HEK293 (cell line): ENCODE measurements at regions not wholly inside any gene's neighbourhood (a gene's known extent, or its start where the extent isn't known, plus 50 kb on each side); places are given as distances from the start of the nearest gene placed in this dataset.

Experiments used
- CTCF ChIA-PET: fragments of 350-600 bp; formaldehyde crosslinking; extraction: SDS; loops from one replicate; lab custom pipeline; 2021; ENCODE audit warnings: antibody characterized with exemption; lab: Yijun Ruan, JAX
- POLR2A ChIA-PET: fragments of 300-600 bp; formaldehyde crosslinking; extraction: SDS; loops from one replicate; lab custom pipeline; 2020; ENCODE audit warnings: antibody characterized with exemption, inconsistent platforms; lab: Yijun Ruan, JAX
- H3K27ac ChIP-seq: fragments of 200-500 bp; sonication (Bioruptor generic); 2 replicates; pipeline ENCODE4 v1.5.1; 2014; ENCODE audit warnings: low read depth, low read length, control low read depth, inconsistent platforms; ENCODE audit errors: extremely low read depth
- H3K36me3 ChIP-seq, 2 experiments: fragments of 200-500 bp in 1 of 2; sonication (Bioruptor generic) in 1 of 2; 1 replicate in 1 of 2; 2 replicates in 1 of 2; pipeline ENCODE4 v1.5.1; 2014 to 2017; ENCODE audit warnings: inconsistent platforms in 2 of 2, low read length in 2 of 2; ENCODE audit not compliant: control insufficient read depth in 2 of 2, insufficient read depth in 1 of 2
- H3K4me1 ChIP-seq: fragments of 200-500 bp; sonication (Bioruptor generic); 2 replicates; pipeline ENCODE4 v1.5.1; 2014; ENCODE audit warnings: mild to moderate bottlenecking, low read length, inconsistent platforms; ENCODE audit not compliant: control insufficient read depth, insufficient read depth
- H3K4me3 ChIP-seq: 2 replicates; pipeline ENCODE4 v1.5.1; 2011; ENCODE audit warnings: low read depth, mild to moderate bottlenecking, control low read depth, low read length, moderate library complexity
- H3K9me3 ChIP-seq: fragments of 200-500 bp; sonication (Bioruptor generic); 2 replicates; pipeline ENCODE4 v1.5.1; 2014; ENCODE audit warnings: low read depth, low read length, inconsistent platforms; ENCODE audit not compliant: control insufficient read depth, insufficient read depth
- FEZF1 ChIP-seq: fragments of 450-650 bp; formaldehyde crosslinking; IDR thresholded peaks from 2 replicates; pipeline ENCODE4 v1.5.1; 2016; ENCODE audit warnings: missing biosample characterization, missing genetic modification characterization
- INSM2 ChIP-seq: fragments of 450-650 bp; formaldehyde crosslinking; IDR thresholded peaks from 2 replicates; pipeline ENCODE4 v1.5.1; 2016; ENCODE audit warnings: missing biosample characterization, missing genetic modification characterization
- PBX3 ChIP-seq: sonication (generic); formaldehyde crosslinking; IDR thresholded peaks from 2 replicates; pipeline ENCODE4 v1.8.1; 2022; ENCODE audit warnings: mild to moderate bottlenecking, moderate library complexity, missing genetic modification reagents
- TCF7L2 ChIP-seq: IDR thresholded peaks from 2 replicates; pipeline ENCODE4 v1.6.1; 2011; ENCODE audit warnings: low read depth, mild to moderate bottlenecking, inconsistent platforms, low read length, moderate library complexity, borderline replicate concordance
- ZBTB6 ChIP-seq: fragments of 450-650 bp; formaldehyde crosslinking; IDR thresholded peaks from 2 replicates; pipeline ENCODE4 v1.5.1; 2017; ENCODE audit warnings: missing biosample characterization, missing genetic modification characterization
- ZNF114 ChIP-seq: fragments of 450-650 bp; formaldehyde crosslinking; IDR thresholded peaks from 2 replicates; pipeline ENCODE4 v1.5.0; 2017; ENCODE audit warnings: missing biosample characterization, missing genetic modification characterization
- ZNF132 ChIP-seq: fragments of 450-650 bp; formaldehyde crosslinking; IDR thresholded peaks from 2 replicates; pipeline ENCODE4 v1.5.1; 2017; ENCODE audit warnings: missing biosample characterization, missing genetic modification characterization, borderline replicate concordance
- ZNF138 ChIP-seq: fragments of 450-650 bp; formaldehyde crosslinking; IDR thresholded peaks from 2 replicates; pipeline ENCODE4 v1.5.1; 2016; ENCODE audit warnings: missing biosample characterization, missing genetic modification characterization, borderline replicate concordance
- ZNF169 ChIP-seq: fragments of 450-650 bp; formaldehyde crosslinking; IDR thresholded peaks from 2 replicates; pipeline ENCODE4 v1.5.1; 2016; ENCODE audit warnings: missing biosample characterization, missing genetic modification characterization
- ZNF26 ChIP-seq: fragments of 450-650 bp; formaldehyde crosslinking; IDR thresholded peaks from 2 replicates; pipeline ENCODE4 v1.5.1; 2016; ENCODE audit warnings: missing biosample characterization, missing genetic modification characterization
- ZNF416 ChIP-seq: fragments of 450-650 bp; formaldehyde crosslinking; IDR thresholded peaks from 2 replicates; pipeline ENCODE4 v1.5.1; 2016; ENCODE audit warnings: missing biosample characterization, missing genetic modification characterization
- ZNF510 ChIP-seq: fragments of 450-650 bp; formaldehyde crosslinking; IDR thresholded peaks from 2 replicates; pipeline ENCODE4 v1.5.1; 2018; ENCODE audit warnings: mild to moderate bottlenecking, missing genetic modification characterization, missing biosample characterization; ENCODE audit not compliant: insufficient replicate concordance
- ZNF580 ChIP-seq: fragments of 450-650 bp; formaldehyde crosslinking; IDR thresholded peaks from 2 replicates; pipeline ENCODE4 v1.5.1; 2016; ENCODE audit warnings: missing biosample characterization, missing genetic modification characterization
- ZNF596 ChIP-seq: fragments of 450-650 bp; IDR thresholded peaks from 2 replicates; pipeline ENCODE4 v1.5.0; 2018; ENCODE audit warnings: missing biosample characterization, mild to moderate bottlenecking, missing genetic modification characterization, moderate library complexity
- ZNF658 ChIP-seq: fragments of 450-650 bp; formaldehyde crosslinking; IDR thresholded peaks from 2 replicates; pipeline ENCODE4; 2016; ENCODE audit warnings: missing biosample characterization, missing genetic modification characterization
- ZNF747 ChIP-seq: fragments of 450-650 bp; formaldehyde crosslinking; IDR thresholded peaks from 2 replicates; pipeline ENCODE4 v1.5.1; 2016; ENCODE audit warnings: missing biosample characterization, missing genetic modification characterization
- ZNF76 ChIP-seq: fragments of 450-650 bp; formaldehyde crosslinking; IDR thresholded peaks from 2 replicates; pipeline ENCODE4; 2016; ENCODE audit warnings: low read depth, missing biosample characterization, missing genetic modification characterization, borderline replicate concordance
- ZNF791 ChIP-seq: fragments of 450-650 bp; formaldehyde crosslinking; IDR thresholded peaks from 2 replicates; pipeline ENCODE4 v1.5.1; 2016; ENCODE audit warnings: missing biosample characterization, missing genetic modification characterization
- ZNF830 ChIP-seq: fragments of 450-650 bp; IDR thresholded peaks from 2 replicates; pipeline ENCODE4 v1.5.0; 2018; ENCODE audit warnings: missing biosample characterization, missing genetic modification characterization, low read depth, mild to moderate bottlenecking, moderate library complexity
- ZSCAN23 ChIP-seq: fragments of 450-650 bp; formaldehyde crosslinking; IDR thresholded peaks from 2 replicates; pipeline ENCODE4 v1.5.1; 2016; ENCODE audit warnings: missing biosample characterization, missing genetic modification characterization
- ZXDB ChIP-seq: fragments of 450-650 bp; formaldehyde crosslinking; IDR thresholded peaks from 2 replicates; pipeline ENCODE4 v1.5.1; 2016; ENCODE audit warnings: missing biosample characterization, missing genetic modification characterization

- Histone ChIP-seq H3K4me3 (no peak overlapping the region), H3K27ac (no peak overlapping the region), H3K4me1 (peaks cover 13% of the 10 kb centered on the region), H3K9me3 (no peaks in the 10 kb centered on the region), H3K36me3 (no peaks in the 10 kb centered on the region)
- no peak for TF ChIP-seq ZBTB6 (tag by site-specific recombination)
- no peak for TF ChIP-seq ZNF580 (tag by site-specific recombination)
- ChIA-PET CTCF (interaction anchor here (1.0 to 3.1 kb wide), 4 partner anchors 13 to 396 kb away, joined by 4 to 15 read pairs (median 5); no protein-coding TSS in a partner anchor), POLR2A (no interaction called here)
These were observed 146.1 kb upstream of the RAI14 start for GRCh38 chr5:34510002-34510401.

GRCh38 chr5:34511063-34511462 is 145.1 kb upstream of the RAI14 start:
- Histone ChIP-seq H3K4me3 (no peak overlapping the region), H3K27ac (no peak overlapping the region), H3K36me3 (no peaks in the 10 kb centered on the region), H3K4me1 (peaks cover 13% of the 10 kb centered on the region), H3K9me3 (no peaks in the 10 kb centered on the region)
- ChIA-PET CTCF (interaction anchor here (1.0 to 3.1 kb wide), 5 partner anchors 12 to 395 kb away, joined by 4 to 15 read pairs (median 4); no protein-coding TSS in a partner anchor), POLR2A (no interaction called here)
- TF ChIP-seq ZNF76, result no peak
- no peak for TF ChIP-seq ZNF416 (tag by site-specific recombination)
- TF ChIP-seq ZNF596, result no peak
- no peak for TF ChIP-seq TCF7L2

GRCh38 chr5:34511481-34511880 is 144.6 kb upstream of the RAI14 start:
- Histone ChIP-seq H3K4me3 (no peak overlapping the region), H3K4me1 (peaks cover 13% of the 10 kb centered on the region), H3K9me3 (no peaks in the 10 kb centered on the region), H3K36me3 (no peaks in the 10 kb centered on the region), H3K27ac (no peak overlapping the region)
- ChIA-PET POLR2A (no interaction called here), CTCF (interaction anchor here (1.0 to 3.1 kb wide), 4 partner anchors 12 to 35 kb away, joined by 3 to 15 read pairs (median 5); no protein-coding TSS in a partner anchor)
- TF ChIP-seq ZNF26 (tag by site-specific recombination) (no peak), ZNF510 (no peak), FEZF1 (tag by site-specific recombination) (no peak), ZNF132 (tag by site-specific recombination) (no peak), ZSCAN23 (tag by site-specific recombination) (no peak), ZNF830 (tag by site-specific recombination) (no peak), ZBTB6 (tag by site-specific recombination) (no peak), ZNF169 (no peak), ZNF114 (tag by site-specific recombination) (no peak), PBX3 (no peak), INSM2 (no peak), ZNF658 (no peak), ZNF416 (tag by site-specific recombination) (no peak), ZXDB (no peak), ZNF138 (tag by site-specific recombination) (no peak), ZNF791 (tag by site-specific recombination) (no peak), ZNF747 (tag by site-specific recombination) (no peak)
